Liver (tissue), 3 donors: ENCODE measurements at regions not wholly inside any gene's neighbourhood (a gene's known extent, or its start where the extent isn't known, plus 50 kb on each side); places are given as distances from the start of the nearest gene placed in this dataset.

Experiments used
- REST ChIP-seq: IDR thresholded peaks from 2 replicates; pipeline ENCODE4 v1.6.1; 2016; ENCODE audit warnings: antibody characterized with exemption, mild to moderate bottlenecking
- RXRA ChIP-seq, 2 donors: IDR thresholded peaks; 2 replicates each; pipeline ENCODE4 v1.6.1; 2017 to 2018; ENCODE audit warnings: antibody characterized with exemption in 2 of 2, mild to moderate bottlenecking in 1 of 2
- TAF1 ChIP-seq: conservative IDR thresholded peaks from 2 replicates; pipeline ENCODE4 v1.6.1; 2016; ENCODE audit warnings: antibody characterized with exemption, mild to moderate bottlenecking
- ZBTB33 ChIP-seq: IDR thresholded peaks from 2 replicates; pipeline ENCODE4 v1.6.1; 2016; ENCODE audit warnings: antibody characterized with exemption
- TF ChIP-seq, protein P1 (sequence below): fragments of 150-350 bp; IDR thresholded peaks from 2 replicates; pipeline ENCODE4 v1.5.1; 2017; ENCODE audit warnings: improper control_type of control experiment, low read depth, low read length; ENCODE audit not compliant: missing input control
- donor health status: healthy.
- donor health status: healthy.

DNA sequence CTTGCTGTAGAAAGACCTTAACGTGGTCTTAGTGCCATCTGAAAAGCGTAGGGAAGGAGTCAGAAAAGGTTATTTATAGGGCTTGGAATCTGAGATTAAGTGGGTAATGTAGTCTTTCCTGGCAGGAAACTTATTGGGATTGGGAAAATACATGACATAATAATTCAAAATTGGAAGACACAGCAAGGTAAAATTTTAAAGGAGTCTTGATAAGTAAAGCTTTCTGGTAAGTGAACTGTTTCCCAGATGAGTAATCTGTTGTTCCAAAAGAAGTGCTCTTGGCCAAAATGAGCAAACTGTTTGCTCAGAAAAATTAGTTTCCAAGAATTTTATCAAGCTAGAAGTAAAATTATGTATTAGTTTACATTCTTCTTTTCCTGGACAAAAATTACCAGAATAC, 149.3 kb upstream of the TMTC2 start:
- TF ChIP-seq ZBTB33 (no peak), RXRA (IDR thresholded peaks at IDR 0.05) (no peak), TAF1 (no peak), REST (no peak)
- TF ChIP-seq, protein P1, sequence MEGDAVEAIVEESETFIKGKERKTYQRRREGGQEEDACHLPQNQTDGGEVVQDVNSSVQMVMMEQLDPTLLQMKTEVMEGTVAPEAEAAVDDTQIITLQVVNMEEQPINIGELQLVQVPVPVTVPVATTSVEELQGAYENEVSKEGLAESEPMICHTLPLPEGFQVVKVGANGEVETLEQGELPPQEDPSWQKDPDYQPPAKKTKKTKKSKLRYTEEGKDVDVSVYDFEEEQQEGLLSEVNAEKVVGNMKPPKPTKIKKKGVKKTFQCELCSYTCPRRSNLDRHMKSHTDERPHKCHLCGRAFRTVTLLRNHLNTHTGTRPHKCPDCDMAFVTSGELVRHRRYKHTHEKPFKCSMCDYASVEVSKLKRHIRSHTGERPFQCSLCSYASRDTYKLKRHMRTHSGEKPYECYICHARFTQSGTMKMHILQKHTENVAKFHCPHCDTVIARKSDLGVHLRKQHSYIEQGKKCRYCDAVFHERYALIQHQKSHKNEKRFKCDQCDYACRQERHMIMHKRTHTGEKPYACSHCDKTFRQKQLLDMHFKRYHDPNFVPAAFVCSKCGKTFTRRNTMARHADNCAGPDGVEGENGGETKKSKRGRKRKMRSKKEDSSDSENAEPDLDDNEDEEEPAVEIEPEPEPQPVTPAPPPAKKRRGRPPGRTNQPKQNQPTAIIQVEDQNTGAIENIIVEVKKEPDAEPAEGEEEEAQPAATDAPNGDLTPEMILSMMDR: no peak
